Ishikawa (cell line): ENCODE measurements at regions not wholly inside any gene's neighbourhood (a gene's known extent, or its start where the extent isn't known, plus 50 kb on each side); places are given as distances from the start of the nearest gene placed in this dataset.

Source experiments
- CEBPB ChIP-seq: IDR thresholded peaks from 2 replicates; pipeline ENCODE4 v1.6.1; 2012
- CREB1 ChIP-seq: IDR thresholded peaks from 2 replicates; pipeline ENCODE4 v1.6.1; 2012; ENCODE audit warnings: low read depth
- YY1 ChIP-seq: IDR thresholded peaks from 2 replicates; pipeline ENCODE4 v1.6.1; 2012; ENCODE audit warnings: low read depth
- TF ChIP-seq, protein P1 (sequence below): IDR thresholded peaks from 2 replicates; pipeline ENCODE4 v1.6.1; 2012; ENCODE audit warnings: low read depth, mild to moderate bottlenecking
- TF ChIP-seq, protein P2 (sequence below): IDR thresholded peaks from 2 replicates; pipeline ENCODE4 v1.6.1; 2012

DNA sequence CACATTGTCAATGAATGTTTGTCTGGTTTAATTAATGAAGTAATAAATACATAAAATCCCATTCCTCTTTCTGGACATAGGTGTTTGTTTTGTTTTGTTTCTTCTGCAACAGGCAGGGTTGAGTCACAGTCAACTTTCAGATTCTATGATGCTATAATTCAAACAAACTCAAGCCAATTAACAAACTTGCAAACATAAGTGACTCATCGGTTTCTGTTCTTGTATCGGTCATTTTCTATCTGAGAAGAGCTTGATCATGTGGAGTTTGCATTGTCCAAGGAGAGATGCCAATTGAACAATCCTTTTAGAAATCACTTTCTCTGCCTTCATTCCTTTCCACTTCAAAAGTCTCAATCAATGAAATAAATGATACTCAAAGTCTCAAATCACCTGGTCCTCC, 294.2 kb upstream of the C16orf82 start:
- TF ChIP-seq CREB1 (no peak), YY1 (no peak), CEBPB (no peak)
- TF ChIP-seq, protein P1, sequence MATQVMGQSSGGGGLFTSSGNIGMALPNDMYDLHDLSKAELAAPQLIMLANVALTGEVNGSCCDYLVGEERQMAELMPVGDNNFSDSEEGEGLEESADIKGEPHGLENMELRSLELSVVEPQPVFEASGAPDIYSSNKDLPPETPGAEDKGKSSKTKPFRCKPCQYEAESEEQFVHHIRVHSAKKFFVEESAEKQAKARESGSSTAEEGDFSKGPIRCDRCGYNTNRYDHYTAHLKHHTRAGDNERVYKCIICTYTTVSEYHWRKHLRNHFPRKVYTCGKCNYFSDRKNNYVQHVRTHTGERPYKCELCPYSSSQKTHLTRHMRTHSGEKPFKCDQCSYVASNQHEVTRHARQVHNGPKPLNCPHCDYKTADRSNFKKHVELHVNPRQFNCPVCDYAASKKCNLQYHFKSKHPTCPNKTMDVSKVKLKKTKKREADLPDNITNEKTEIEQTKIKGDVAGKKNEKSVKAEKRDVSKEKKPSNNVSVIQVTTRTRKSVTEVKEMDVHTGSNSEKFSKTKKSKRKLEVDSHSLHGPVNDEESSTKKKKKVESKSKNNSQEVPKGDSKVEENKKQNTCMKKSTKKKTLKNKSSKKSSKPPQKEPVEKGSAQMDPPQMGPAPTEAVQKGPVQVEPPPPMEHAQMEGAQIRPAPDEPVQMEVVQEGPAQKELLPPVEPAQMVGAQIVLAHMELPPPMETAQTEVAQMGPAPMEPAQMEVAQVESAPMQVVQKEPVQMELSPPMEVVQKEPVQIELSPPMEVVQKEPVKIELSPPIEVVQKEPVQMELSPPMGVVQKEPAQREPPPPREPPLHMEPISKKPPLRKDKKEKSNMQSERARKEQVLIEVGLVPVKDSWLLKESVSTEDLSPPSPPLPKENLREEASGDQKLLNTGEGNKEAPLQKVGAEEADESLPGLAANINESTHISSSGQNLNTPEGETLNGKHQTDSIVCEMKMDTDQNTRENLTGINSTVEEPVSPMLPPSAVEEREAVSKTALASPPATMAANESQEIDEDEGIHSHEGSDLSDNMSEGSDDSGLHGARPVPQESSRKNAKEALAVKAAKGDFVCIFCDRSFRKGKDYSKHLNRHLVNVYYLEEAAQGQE = no peak
- TF ChIP-seq, protein P2, sequence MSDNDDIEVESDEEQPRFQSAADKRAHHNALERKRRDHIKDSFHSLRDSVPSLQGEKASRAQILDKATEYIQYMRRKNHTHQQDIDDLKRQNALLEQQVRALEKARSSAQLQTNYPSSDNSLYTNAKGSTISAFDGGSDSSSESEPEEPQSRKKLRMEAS = no peak
